Sigmoid colon (tissue), 6 donors: ENCODE measurements at regions not wholly inside any gene's neighbourhood (a gene's known extent, or its start where the extent isn't known, plus 50 kb on each side); places are given as distances from the start of the nearest gene placed in this dataset.

ENCODE experiments used
- DNase-seq: peaks from one replicate; pipeline ENCODE4 v3.0.0-alpha.2; 2019
- H3K27ac ChIP-seq, 4 donors: fragments of 200-600 bp; sonication (generic); one replicate each; pipeline ENCODE4 v1.5.1; 2016 to 2019; ENCODE audit warnings: mild to moderate bottlenecking in 1 of 4
- H3K27me3 ChIP-seq, 3 donors: fragments of 200-600 bp; sonication (generic); one replicate each; pipeline ENCODE4 v1.5.1; 2019; ENCODE audit warnings: mild to moderate bottlenecking in 1 of 3
- H3K36me3 ChIP-seq, 4 donors: fragments of 200-600 bp; sonication (generic); one replicate each; pipeline ENCODE4 v1.5.1; 2016 to 2019
- H3K4me1 ChIP-seq, 4 donors: fragments of 200-600 bp; sonication (generic); one replicate each; pipeline ENCODE4 v1.5.1; 2017 to 2019
- H3K4me3 ChIP-seq, 4 donors: fragments of 200-600 bp; sonication (generic); one replicate each; pipeline ENCODE4 v1.5.1; 2017 to 2019; ENCODE audit warnings: mild to moderate bottlenecking in 2 of 4, moderate library complexity in 1 of 4
- H3K9me3 ChIP-seq, 4 donors: fragments of 200-600 bp in 3 of 4; sonication (generic) in 3 of 4; one replicate each; pipeline versions ENCODE4 v1.5.1 to v1.6.1; 2013 to 2019
- EP300 ChIP-seq, 4 donors: sonication (generic); formaldehyde crosslinking; IDR thresholded peaks; one replicate each; pipeline ENCODE4 v1.6.1; 2017; ENCODE audit warnings: antibody characterized with exemption in 4 of 4
- POLR2A ChIP-seq, 2 donors: fragments of 450-650 bp; IDR thresholded peaks; one replicate each; pipeline ENCODE4 v1.6.1; 2016; ENCODE audit warnings: antibody characterized with exemption in 2 of 2, mild to moderate bottlenecking in 2 of 2, moderate library complexity in 2 of 2
- POLR2AphosphoS5 ChIP-seq, 4 donors: sonication (generic); formaldehyde crosslinking; IDR thresholded peaks; one replicate each; pipeline ENCODE4 v1.6.1; 2017; ENCODE audit warnings: antibody characterized with exemption in 4 of 4
- WGBS, 2 donors: extraction: QIAGEN DNeasy Blood & Tissue Kit; methylation state at CpG; one replicate each; pipeline ENCODE4 v1.1.7; 2013; 5-methylcytosine and 5-hydroxymethylcytosine counted together
- intact Hi-C: fragments of 100-400 bp; cut with DNase I; formaldehyde crosslinking; loops from one replicate; pipeline ENCODE4 v1.15.1; 2023
- TF ChIP-seq, protein P1 (sequence below), 4 experiments: fragments of 450-650 bp in 3 of 4; fragments of 200-600 bp in 1 of 4; IDR thresholded peaks; one replicate each; pipeline ENCODE4 v1.5.1; 2016 to 2019; ENCODE audit warnings: antibody characterized with exemption in 4 of 4, mild to moderate bottlenecking in 3 of 4, moderate library complexity in 2 of 4
- donor health status: healthy with polysubstance abuse.
- donor health status: healthy.

DNA sequence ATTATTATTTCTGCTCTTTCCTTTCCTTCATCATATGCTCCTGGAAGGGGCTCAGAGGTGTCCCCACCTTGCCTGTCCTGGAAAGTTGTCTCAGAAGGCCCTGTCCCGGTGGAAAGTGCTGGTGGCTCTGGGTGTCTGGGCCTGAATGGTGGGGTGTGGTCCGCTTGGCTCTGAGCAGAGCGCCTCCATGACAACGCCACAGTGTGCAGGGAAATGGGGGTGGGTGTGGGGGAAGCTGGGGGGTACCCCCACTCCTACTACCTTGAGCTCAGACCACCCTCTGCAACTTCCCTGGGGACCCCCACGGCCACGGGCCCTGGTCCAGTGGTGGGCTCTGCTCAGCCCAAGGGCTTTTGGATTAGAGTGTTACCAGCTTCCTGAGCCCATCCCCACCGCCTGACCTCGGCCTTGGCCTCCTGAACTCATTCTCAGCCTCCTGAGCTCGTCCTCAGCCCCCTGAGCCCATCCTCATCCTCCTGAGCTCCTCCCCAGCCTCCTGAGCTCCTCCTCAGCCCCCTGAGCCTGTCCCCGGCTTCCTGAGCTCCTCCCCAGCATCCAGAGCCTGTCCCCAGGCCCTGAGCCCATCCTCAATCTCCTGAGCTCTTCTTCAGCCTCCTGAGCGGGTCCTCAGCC lies 106.4 kb upstream of the FAM20C start:
- no peak overlapping the region for H3K4me3 ChIP-seq
- DNase-seq = peak; percentile 48
- H3K27ac ChIP-seq = peak overlapping the region in 2 of 4 donors; percentile 23 to 54
- H3K4me1 ChIP-seq = peaks cover 0 to 65% (median 51%) of the 10 kb centered on the region in 4 donors
- no peaks in the 10 kb centered on the region for H3K9me3 ChIP-seq
- no peaks in the 10 kb centered on the region for H3K36me3 ChIP-seq
- H3K27me3 ChIP-seq = no peaks in the 10 kb centered on the region
- WGBS, 2 donors = 72 to 89% methylated on average over 11 of the region's 11 CpGs
- intact Hi-C loops = no loop called here
- TF ChIP-seq EP300 (IDR thresholded peaks at IDR 0.05) (no peak), POLR2AphosphoS5 (IDR thresholded peaks at IDR 0.05) (no peak), POLR2A (IDR thresholded peaks at IDR 0.05) (no peak)
- TF ChIP-seq, protein P1, sequence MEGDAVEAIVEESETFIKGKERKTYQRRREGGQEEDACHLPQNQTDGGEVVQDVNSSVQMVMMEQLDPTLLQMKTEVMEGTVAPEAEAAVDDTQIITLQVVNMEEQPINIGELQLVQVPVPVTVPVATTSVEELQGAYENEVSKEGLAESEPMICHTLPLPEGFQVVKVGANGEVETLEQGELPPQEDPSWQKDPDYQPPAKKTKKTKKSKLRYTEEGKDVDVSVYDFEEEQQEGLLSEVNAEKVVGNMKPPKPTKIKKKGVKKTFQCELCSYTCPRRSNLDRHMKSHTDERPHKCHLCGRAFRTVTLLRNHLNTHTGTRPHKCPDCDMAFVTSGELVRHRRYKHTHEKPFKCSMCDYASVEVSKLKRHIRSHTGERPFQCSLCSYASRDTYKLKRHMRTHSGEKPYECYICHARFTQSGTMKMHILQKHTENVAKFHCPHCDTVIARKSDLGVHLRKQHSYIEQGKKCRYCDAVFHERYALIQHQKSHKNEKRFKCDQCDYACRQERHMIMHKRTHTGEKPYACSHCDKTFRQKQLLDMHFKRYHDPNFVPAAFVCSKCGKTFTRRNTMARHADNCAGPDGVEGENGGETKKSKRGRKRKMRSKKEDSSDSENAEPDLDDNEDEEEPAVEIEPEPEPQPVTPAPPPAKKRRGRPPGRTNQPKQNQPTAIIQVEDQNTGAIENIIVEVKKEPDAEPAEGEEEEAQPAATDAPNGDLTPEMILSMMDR (IDR thresholded peaks at IDR 0.05) = no peak

DNA sequence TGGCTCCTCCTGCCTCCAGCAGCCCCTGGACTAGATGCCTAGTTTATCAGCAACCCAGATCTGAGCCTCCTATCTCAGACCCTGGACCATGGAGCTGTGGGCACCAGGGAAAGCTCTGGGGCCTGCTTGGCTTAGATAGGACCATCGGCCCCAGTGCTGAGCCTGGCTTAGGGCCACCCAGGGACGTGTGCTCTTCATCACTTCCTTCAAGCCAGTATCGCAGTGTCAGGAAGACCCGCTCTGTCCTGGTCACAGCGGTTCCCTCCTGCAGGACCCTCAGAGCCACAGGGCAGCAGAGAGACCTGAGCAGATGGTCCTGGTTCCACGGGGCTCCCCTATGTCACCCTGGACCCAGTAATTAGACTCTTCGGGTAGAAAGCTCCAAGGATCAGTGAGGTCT lies 105.7 kb upstream of the FAM20C start:
- peaks cover 0 to 68% (median 54%) of the 10 kb centered on the region in 4 donors for H3K4me1 ChIP-seq
- DNase-seq = peak; percentile 56
- H3K36me3 ChIP-seq = no peaks in the 10 kb centered on the region
- intact Hi-C loops = no loop called here
- no peaks in the 10 kb centered on the region for H3K9me3 ChIP-seq
- H3K27ac ChIP-seq = peak overlapping the region in 1 of 4 donors; percentile 54
- H3K4me3 ChIP-seq = no peak overlapping the region
- TF ChIP-seq POLR2A (IDR thresholded peaks at IDR 0.05) (no peak), POLR2AphosphoS5 (IDR thresholded peaks at IDR 0.05) (no peak), EP300 (IDR thresholded peaks at IDR 0.05) (no peak)
- TF ChIP-seq, protein P1 (IDR thresholded peaks at IDR 0.05) = no peak
- H3K27me3 ChIP-seq = no peaks in the 10 kb centered on the region
- WGBS, 2 donors = 89% methylated on average over 7 of the region's 7 CpGs

DNA sequence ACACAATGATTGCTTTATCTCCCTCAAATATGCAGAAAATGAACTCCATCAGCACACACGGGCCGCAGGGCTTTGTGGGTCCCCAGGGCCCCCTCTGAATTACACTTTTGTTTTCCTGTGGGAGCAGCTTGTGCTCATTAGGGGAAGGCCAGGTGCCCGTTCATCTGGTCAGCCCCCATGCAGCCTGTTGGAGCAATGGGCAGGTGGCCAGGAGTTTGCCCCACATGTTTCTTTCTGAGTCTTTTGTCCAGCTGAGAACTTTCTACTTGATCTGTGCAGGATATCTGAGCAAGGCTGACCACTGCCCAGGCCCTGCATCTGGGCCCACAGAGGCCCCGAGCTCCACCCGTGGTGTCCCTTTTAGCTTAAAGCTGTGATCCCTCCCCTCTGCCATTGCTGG lies 105.3 kb upstream of the FAM20C start:
- WGBS, 2 donors = 81 to 89% methylated on average over 5 of the region's 5 CpGs
- H3K36me3 ChIP-seq = no peaks in the 10 kb centered on the region
- no peak for TF ChIP-seq POLR2A (IDR thresholded peaks at IDR 0.05)
- TF ChIP-seq, protein P1 (IDR thresholded peaks at IDR 0.05) = no peak
- no peak for TF ChIP-seq POLR2AphosphoS5 (IDR thresholded peaks at IDR 0.05)
- no peak for TF ChIP-seq EP300 (IDR thresholded peaks at IDR 0.05)
- no peaks in the 10 kb centered on the region for H3K27me3 ChIP-seq
- intact Hi-C loops = no loop called here
- no peaks in the 10 kb centered on the region for H3K9me3 ChIP-seq
- peaks cover 0 to 68% (median 54%) of the 10 kb centered on the region in 4 donors for H3K4me1 ChIP-seq
- peak; percentile 64 for DNase-seq
- H3K4me3 ChIP-seq = no peak overlapping the region
- peak overlapping the region in 3 of 4 donors; percentile 21 to 85 (median 80) for H3K27ac ChIP-seq

DNA sequence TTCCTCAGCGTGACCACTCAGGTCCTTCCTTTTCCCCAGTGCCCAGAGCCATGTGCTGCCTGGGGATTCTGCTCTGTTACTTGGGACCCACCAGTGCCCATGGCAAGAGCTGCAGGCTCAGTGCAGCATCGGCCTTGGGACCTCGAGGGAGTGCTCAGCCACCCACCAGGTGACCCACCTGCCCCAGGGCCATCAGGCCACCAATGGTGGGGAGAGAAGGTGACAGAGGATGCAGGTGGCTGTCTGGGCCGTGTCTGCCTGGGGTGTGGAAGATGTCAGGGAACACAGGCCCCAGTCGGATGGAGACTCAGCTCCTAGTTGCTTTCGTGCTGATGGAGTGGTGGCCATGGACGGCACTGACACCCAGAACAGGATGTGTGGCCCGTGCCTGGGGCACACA lies 104.7 kb upstream of the FAM20C start:
- intact Hi-C loops = no loop called here
- H3K9me3 ChIP-seq = no peaks in the 10 kb centered on the region
- H3K27ac ChIP-seq = peak overlapping the region in 3 of 4 donors; percentile 21 to 85 (median 80)
- peaks cover 0 to 68% (median 54%) of the 10 kb centered on the region in 4 donors for H3K4me1 ChIP-seq
- no peaks in the 10 kb centered on the region for H3K27me3 ChIP-seq
- TF ChIP-seq, protein P1 (IDR thresholded peaks at IDR 0.05) = no peak
- 89 to 90% methylated on average over 8 of the region's 8 CpGs for WGBS, 2 donors
- H3K36me3 ChIP-seq = no peaks in the 10 kb centered on the region
- no peak overlapping the region for H3K4me3 ChIP-seq
- DNase-seq = peak; percentile 48
